PC-3 (cell line): ENCODE measurements at regions not wholly inside any gene's neighbourhood (a gene's known extent, or its start where the extent isn't known, plus 50 kb on each side); places are given as distances from the start of the nearest gene placed in this dataset.

Experiments
- ATAC-seq: fragments of 200-7000 bp; cut with Tn5 transposase; 2 replicates; pipeline ENCODE4 v1.9.1; 2020; ENCODE audit warnings: mild to moderate bottlenecking, moderate library complexity
- BruUV-seq: library from RNA; stranded (reverse); fragments of 400-500 nt; replicated peaks from 2 replicates; lab custom pipeline; 2021; lab: Mats Ljungman, UMichigan
- CTCF ChIA-PET: fragments of 300-600 bp; sonication (Branson Sonifier 250); formaldehyde crosslinking; loops from one replicate; lab custom pipeline; 2022; ENCODE audit warnings: antibody characterized with exemption; lab: Charles Lee
- POLR2A ChIA-PET: fragments of 300-600 bp; sonication (Branson Sonifier 250); formaldehyde crosslinking; loops from one replicate; lab custom pipeline; 2022; ENCODE audit warnings: antibody characterized with exemption; ENCODE audit not compliant: unreplicated experiment; lab: Charles Lee
- DNase-seq: peaks from one replicate; pipeline ENCODE4 v3.0.0-alpha.2; 2015
- H2AFZ ChIP-seq: fragments of 300-600 bp; sonication (generic); 2 replicates; pipeline ENCODE4 v1.6.0; 2016; ENCODE audit warnings: antibody characterized with exemption, low read length
- H3F3A ChIP-seq: fragments of 300-600 bp; sonication (generic); one replicate; pipeline ENCODE4 v1.6.0; 2017; ENCODE audit warnings: antibody characterized with exemption, low read length, control low read depth, mild to moderate bottlenecking; ENCODE audit not compliant: unreplicated experiment
- H3K27ac ChIP-seq: fragments of 300-600 bp; sonication (generic); 2 replicates; pipeline ENCODE4 v1.5.1; 2016; ENCODE audit warnings: mild to moderate bottlenecking, low read length
- H3K27me3 ChIP-seq: fragments of 300-600 bp; sonication (generic); 2 replicates; pipeline ENCODE4 v1.6.1; 2016; ENCODE audit warnings: low read length, mixed read lengths
- H3K36me3 ChIP-seq: fragments of 300-600 bp; sonication (generic); 2 replicates; pipeline ENCODE4 v1.6.1; 2016; ENCODE audit warnings: low read depth, mixed run types, low read length, mixed read lengths
- H3K4me1 ChIP-seq: fragments of 300-600 bp; sonication (generic); 2 replicates; pipeline ENCODE4 v1.5.1; 2016; ENCODE audit warnings: low read length; ENCODE audit not compliant: insufficient read depth
- H3K4me2 ChIP-seq: fragments of 300-600 bp; sonication (generic); 2 replicates; pipeline ENCODE4 v1.6.0; 2016; ENCODE audit warnings: low read length
- H3K4me3 ChIP-seq: fragments of 300-600 bp; sonication (generic); 2 replicates; pipeline ENCODE4 v1.5.1; 2016; ENCODE audit warnings: mild to moderate bottlenecking, low read length, mixed read lengths
- H3K79me2 ChIP-seq: fragments of 300-600 bp; sonication (generic); 2 replicates; pipeline ENCODE4 v1.6.1; 2017; ENCODE audit warnings: low read length, mixed read lengths
- H3K9ac ChIP-seq: fragments of 300-600 bp; sonication (generic); 2 replicates; pipeline ENCODE4 v1.6.0; 2016; ENCODE audit warnings: mild to moderate bottlenecking, low read length
- H3K9me2 ChIP-seq: fragments of 300-600 bp; sonication (generic); replicated peaks from 2 replicates; pipeline ENCODE4 v1.6.1; 2016; ENCODE audit warnings: mixed run types, low read length, mixed read lengths
- H3K9me3 ChIP-seq: fragments of 300-600 bp; sonication (generic); 2 replicates; pipeline ENCODE4 v1.6.1; 2016; ENCODE audit warnings: low read length, mixed read lengths
- H4K20me1 ChIP-seq: fragments of 300-600 bp; sonication (generic); 2 replicates; pipeline ENCODE4 v1.6.1; 2016; ENCODE audit warnings: low read length, mixed read lengths
- EZH2 ChIP-seq: fragments of 300-600 bp; sonication (generic); IDR thresholded peaks from one replicate; pipeline ENCODE4 v1.6.1; 2017; ENCODE audit warnings: antibody characterized with exemption, mild to moderate bottlenecking, low read length; ENCODE audit not compliant: unreplicated experiment
- EZH2phosphoT487 ChIP-seq: fragments of 300-600 bp; sonication (generic); IDR thresholded peaks from 2 replicates; pipeline ENCODE4 v1.6.1; 2018; ENCODE audit warnings: mild to moderate bottlenecking, antibody characterized with exemption, low read length, borderline replicate concordance
- intact Hi-C: fragments of 100-400 bp; cut with micrococcal nuclease; formaldehyde crosslinking; loops from 2 replicates; pipeline ENCODE4 v1.9.0; 2023
- TF ChIP-seq, protein P1 (sequence below): fragments of 300-600 bp; sonication (generic); conservative IDR thresholded peaks from 2 replicates; pipeline ENCODE4 v1.5.1; 2017; ENCODE audit warnings: antibody characterized with exemption, low read depth, mild to moderate bottlenecking, low read length

DNA sequence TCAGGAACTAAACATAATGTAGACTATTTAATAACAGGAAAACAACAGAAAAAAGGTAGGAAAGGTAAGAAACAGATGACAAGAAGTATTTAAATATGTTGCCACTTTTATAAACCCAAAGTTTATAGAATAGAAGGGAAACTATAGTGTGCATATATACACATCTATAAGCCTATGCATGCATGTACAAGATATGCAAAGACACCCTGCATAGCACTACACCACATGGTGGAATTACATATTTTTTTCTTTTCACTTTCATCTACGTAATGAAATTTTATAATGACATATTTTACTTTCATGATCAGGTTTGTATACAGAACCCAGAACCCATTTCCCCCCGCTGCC, 136.8 kb downstream of the MEX3B start:
- intact Hi-C loops = no loop called here

DNA sequence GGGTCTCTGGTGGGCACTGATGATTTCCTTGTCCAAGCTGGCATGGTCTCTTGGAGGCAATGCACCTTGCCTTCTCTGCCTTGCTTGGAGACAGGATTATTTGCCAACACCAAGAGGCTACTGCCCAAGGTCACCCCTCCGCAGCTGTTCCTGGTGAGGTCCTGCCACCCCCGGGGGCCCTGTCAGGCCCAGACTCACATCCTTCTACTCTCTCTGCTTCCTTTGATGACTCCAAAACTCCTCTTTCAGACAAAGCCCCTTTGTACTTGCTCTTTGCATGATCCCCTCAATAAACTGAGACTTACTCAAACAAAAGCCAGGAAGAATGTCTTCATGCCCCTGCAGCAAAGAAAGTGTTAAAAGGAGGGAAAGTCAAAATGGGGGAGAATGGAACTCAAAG, 137.7 kb downstream of the MEX3B start:
- ChIA-PET CTCF (no interaction called here), POLR2A (no interaction called here)
- BruUV-seq = no TSS peak
- Histone ChIP-seq H3K27ac (no peak overlapping the region), H3K36me3 (no peaks in the 10 kb centered on the region), H3K79me2 (no peaks in the 10 kb centered on the region), H3K9me2 (no peaks in the 10 kb centered on the region), H3K9ac (no peak overlapping the region), H3K4me2 (no peak overlapping the region), H3K4me3 (no peak overlapping the region), H3K9me3 (no peaks in the 10 kb centered on the region), H2AFZ (no peak overlapping the region), H4K20me1 (no peaks in the 10 kb centered on the region), H3K4me1 (0 out of 2 replicates have a peak, but pooled peaks cover 3% of the 10 kb centered on the region), H3K27me3 (0 out of 2 replicates have a peak, but pooled peaks cover 4% of the 10 kb centered on the region), H3F3A (no peaks in the 10 kb centered on the region)
- no peak for DNase-seq
- no peak for ATAC-seq
- TF ChIP-seq, protein P1, sequence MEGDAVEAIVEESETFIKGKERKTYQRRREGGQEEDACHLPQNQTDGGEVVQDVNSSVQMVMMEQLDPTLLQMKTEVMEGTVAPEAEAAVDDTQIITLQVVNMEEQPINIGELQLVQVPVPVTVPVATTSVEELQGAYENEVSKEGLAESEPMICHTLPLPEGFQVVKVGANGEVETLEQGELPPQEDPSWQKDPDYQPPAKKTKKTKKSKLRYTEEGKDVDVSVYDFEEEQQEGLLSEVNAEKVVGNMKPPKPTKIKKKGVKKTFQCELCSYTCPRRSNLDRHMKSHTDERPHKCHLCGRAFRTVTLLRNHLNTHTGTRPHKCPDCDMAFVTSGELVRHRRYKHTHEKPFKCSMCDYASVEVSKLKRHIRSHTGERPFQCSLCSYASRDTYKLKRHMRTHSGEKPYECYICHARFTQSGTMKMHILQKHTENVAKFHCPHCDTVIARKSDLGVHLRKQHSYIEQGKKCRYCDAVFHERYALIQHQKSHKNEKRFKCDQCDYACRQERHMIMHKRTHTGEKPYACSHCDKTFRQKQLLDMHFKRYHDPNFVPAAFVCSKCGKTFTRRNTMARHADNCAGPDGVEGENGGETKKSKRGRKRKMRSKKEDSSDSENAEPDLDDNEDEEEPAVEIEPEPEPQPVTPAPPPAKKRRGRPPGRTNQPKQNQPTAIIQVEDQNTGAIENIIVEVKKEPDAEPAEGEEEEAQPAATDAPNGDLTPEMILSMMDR = no peak
- TF ChIP-seq EZH2phosphoT487 = no peak
- no peak for TF ChIP-seq EZH2
- intact Hi-C loops = no loop called here

More for the DNA sequence above, 136.8 kb downstream of the MEX3B start:
- Histone ChIP-seq H3K4me2 (no peak overlapping the region), H3K4me1 (0 out of 2 replicates have a peak, but pooled peaks cover 3% of the 10 kb centered on the region), H3K4me3 (no peak overlapping the region), H3K9ac (no peak overlapping the region), H3K9me3 (no peaks in the 10 kb centered on the region), H3F3A (no peaks in the 10 kb centered on the region), H2AFZ (no peak overlapping the region), H3K27me3 (0 out of 2 replicates have a peak, but pooled peaks cover 4% of the 10 kb centered on the region), H3K27ac (no peak overlapping the region), H3K9me2 (no peaks in the 10 kb centered on the region), H3K36me3 (no peaks in the 10 kb centered on the region), H4K20me1 (no peaks in the 10 kb centered on the region), H3K79me2 (no peaks in the 10 kb centered on the region)
- DNase-seq = no peak
- no TSS peak for BruUV-seq
- no peak for ATAC-seq
- TF ChIP-seq, protein P1 = no peak
- TF ChIP-seq EZH2phosphoT487 = no peak
- TF ChIP-seq EZH2 = no peak
- ChIA-PET POLR2A (no interaction called here), CTCF (no interaction called here)

DNA sequence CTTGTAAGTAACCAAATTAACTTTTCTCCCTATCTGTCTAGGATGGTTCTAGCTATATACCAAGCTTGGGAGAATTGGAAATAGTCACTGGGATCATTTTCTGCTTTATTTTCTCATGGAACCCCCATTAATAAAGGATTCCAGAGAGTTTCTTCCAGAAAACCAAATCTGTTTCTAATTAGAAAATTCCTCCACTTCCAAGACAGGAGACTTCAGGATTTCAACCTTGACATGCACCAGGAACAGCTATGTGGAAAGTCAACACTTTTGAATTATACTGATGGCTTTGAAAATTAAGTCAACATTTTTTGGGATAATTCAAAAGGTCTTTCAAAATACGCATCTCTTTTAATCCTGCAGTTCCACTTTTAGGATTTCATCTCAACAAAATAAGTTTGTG, 138.3 kb downstream of the MEX3B start:
- ATAC-seq (no peak), DNase-seq (no peak)
- ChIA-PET POLR2A (no interaction called here), CTCF (no interaction called here)
- H2AFZ ChIP-seq = no peak overlapping the region
- no peaks in the 10 kb centered on the region for H3K36me3 ChIP-seq
- no TSS peak for BruUV-seq
- 0 out of 2 replicates have a peak, but pooled peaks cover 3% of the 10 kb centered on the region for H3K4me1 ChIP-seq
- no peak for TF ChIP-seq EZH2phosphoT487
- TF ChIP-seq, protein P1 = no peak
- H3K4me2 ChIP-seq = no peak overlapping the region
- no peaks in the 10 kb centered on the region for H3K79me2 ChIP-seq
- H3F3A ChIP-seq = no peaks in the 10 kb centered on the region
- no peak overlapping the region for H3K9ac ChIP-seq
- H4K20me1 ChIP-seq = no peaks in the 10 kb centered on the region
- H3K27ac ChIP-seq = no peak overlapping the region
- H3K9me2 ChIP-seq = no peaks in the 10 kb centered on the region
- no peak overlapping the region for H3K4me3 ChIP-seq
- intact Hi-C loops = no loop called here
- H3K9me3 ChIP-seq = no peaks in the 10 kb centered on the region
- H3K27me3 ChIP-seq = 0 out of 2 replicates have a peak, but pooled peaks cover 4% of the 10 kb centered on the region
